RWPE1 (cell line): ENCODE measurements at regions not wholly inside any gene's neighbourhood (a gene's known extent, or its start where the extent isn't known, plus 50 kb on each side); places are given as distances from the start of the nearest gene placed in this dataset.

Experiments
- CTCF ChIA-PET: fragments of 350-600 bp; sonication (Branson Sonifier 250); formaldehyde crosslinking; extraction: SDS; loops from one replicate; lab custom pipeline; 2021; lab: Yijun Ruan, JAX
- POLR2A ChIA-PET: fragments of 400-600 bp; formaldehyde crosslinking; extraction: SDS; loops from one replicate; lab custom pipeline; 2020; ENCODE audit warnings: antibody characterized with exemption; ENCODE audit not compliant: low non-redundant PET; lab: Yijun Ruan, JAX
- DNase-seq: peaks from one replicate; pipeline ENCODE4 v3.0.0; 2012; ENCODE audit warnings: low spot score
- H3K27ac ChIP-seq: fragments of 450-650 bp; 2 replicates; pipeline ENCODE4 v1.5.1; 2017
- CTCF ChIP-seq: fragments of 450-650 bp; conservative IDR thresholded peaks from 2 replicates; pipeline ENCODE4 v1.5.1; 2017; ENCODE audit warnings: low read depth, mild to moderate bottlenecking

- POLR2A ChIA-PET = no interaction called here
- no peak for TF ChIP-seq CTCF
- H3K27ac ChIP-seq = no peak overlapping the region
- DNase-seq = no peak
- CTCF ChIA-PET = no interaction called here
These were observed 421.0 kb upstream of the CNTN4 start for GRCh38 chr3:1677576-1678156.

GRCh38 chr3:1692428-1692827, 406.2 kb upstream of the CNTN4 start:
- CTCF ChIA-PET = no interaction called here
- no peak overlapping the region for H3K27ac ChIP-seq
- TF ChIP-seq CTCF = no peak
- POLR2A ChIA-PET = no interaction called here
- no peak for DNase-seq

GRCh38 chr3:1693145-1693544, 405.5 kb upstream of the CNTN4 start:
- ChIA-PET CTCF (no interaction called here), POLR2A (no interaction called here)
- TF ChIP-seq CTCF = no peak
- no peak for DNase-seq
- H3K27ac ChIP-seq = no peak overlapping the region

- TF ChIP-seq CTCF = no peak
- ChIA-PET CTCF (no interaction called here), POLR2A (no interaction called here)
- no peak for DNase-seq
- H3K27ac ChIP-seq = no peak overlapping the region
These were observed 401.9 kb upstream of the CNTN4 start for GRCh38 chr3:1696669-1697275.

GRCh38 chr3:1699361-1699920, 399.2 kb upstream of the CNTN4 start:
- no peak for DNase-seq
- ChIA-PET CTCF (no interaction called here), POLR2A (no interaction called here)
- TF ChIP-seq CTCF = no peak
- no peak overlapping the region for H3K27ac ChIP-seq

- TF ChIP-seq CTCF = no peak
- ChIA-PET POLR2A (no interaction called here), CTCF (no interaction called here)
- no peak overlapping the region for H3K27ac ChIP-seq
- no peak for DNase-seq
These were observed 398.0 kb upstream of the CNTN4 start for GRCh38 chr3:1700650-1701049.
